GM21786 (cell line): ENCODE measurements at regions not wholly inside any gene's neighbourhood (a gene's known extent, or its start where the extent isn't known, plus 50 kb on each side); places are given as distances from the start of the nearest gene placed in this dataset.

Experiments
- ATAC-seq: cut with Tn5 transposase; IDR thresholded peaks from one replicate; pipeline ENCODE4 v1.9.1; 2021; ENCODE audit not compliant: unreplicated experiment

DNA sequence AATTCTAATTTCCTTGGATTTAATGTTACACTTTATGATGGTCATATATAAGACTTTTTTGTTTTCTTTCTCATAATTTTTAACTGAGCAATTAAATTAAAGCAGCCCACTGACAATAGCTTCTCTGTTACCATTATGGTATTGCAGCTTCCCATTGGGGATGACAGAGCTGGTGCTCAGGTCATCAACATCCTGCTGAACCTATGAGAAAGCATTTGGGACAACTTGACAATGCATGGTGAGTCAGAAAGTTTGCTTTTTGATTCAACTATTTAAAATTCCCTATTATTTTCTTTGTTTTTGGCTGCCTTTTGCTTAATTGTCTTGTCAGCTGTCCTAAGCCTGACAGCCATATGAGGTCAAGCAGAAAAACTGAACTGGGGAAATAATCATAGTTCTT is 487.4 kb upstream of the RIOK2 start:
- ATAC-seq = no peak

DNA sequence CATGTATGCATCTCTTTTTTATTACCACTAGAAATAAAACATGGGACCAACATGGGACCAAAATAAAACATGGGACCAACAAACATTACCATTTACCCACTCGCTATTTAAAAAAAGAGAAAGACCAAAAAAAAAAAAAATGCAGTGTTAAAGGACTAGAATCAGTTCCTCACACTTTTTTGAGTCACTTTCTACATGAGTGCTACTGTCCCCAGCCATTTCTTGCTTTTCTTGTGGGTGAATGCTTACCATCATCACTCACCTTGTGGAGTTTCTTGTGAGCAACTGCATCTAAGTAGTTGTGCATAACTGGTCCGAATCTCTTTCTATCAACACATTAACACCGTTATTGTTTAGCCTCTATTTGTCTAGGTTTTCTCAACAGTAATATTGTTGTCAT is 493.6 kb upstream of the RIOK2 start:
- no peak for ATAC-seq

DNA sequence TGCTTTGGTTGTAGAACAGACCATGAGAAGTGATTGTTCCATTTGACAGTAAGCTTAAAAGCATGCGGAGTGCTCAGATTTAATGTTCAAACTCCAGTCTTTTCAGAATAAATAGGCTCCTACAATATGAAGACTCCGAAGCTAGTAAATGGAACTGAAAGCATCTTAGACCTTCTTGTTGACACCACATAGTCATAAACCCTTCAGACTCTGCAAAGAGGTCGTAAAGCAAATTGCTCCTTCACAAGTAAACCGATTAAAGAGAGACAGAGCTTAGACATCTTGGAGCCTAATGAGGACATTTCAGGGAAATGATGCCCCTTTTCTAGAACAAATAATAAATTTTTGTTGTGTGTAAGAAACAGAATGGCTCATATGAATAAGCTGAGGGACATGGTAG is 511.0 kb upstream of the RIOK2 start:
- no peak for ATAC-seq

DNA sequence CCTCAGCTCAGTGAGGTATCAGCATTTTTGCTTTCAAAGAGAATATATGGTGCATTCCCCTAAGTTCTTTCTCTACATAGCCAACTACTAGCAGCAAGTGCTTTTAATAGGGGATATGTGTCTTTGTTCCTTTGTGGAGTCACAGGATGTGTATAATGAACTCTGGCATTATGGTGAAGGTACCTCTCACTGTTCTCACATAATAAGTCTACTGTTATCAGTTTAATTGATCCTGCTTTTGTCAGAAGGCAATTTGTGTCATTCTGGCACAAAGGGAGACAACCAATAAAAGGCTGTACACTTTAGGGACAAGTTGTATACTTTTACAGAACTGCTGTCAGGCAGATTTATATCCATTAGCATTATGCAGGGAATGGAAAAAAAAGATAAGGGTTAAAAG is 531.4 kb upstream of the RIOK2 start:
- ATAC-seq = no peak

DNA sequence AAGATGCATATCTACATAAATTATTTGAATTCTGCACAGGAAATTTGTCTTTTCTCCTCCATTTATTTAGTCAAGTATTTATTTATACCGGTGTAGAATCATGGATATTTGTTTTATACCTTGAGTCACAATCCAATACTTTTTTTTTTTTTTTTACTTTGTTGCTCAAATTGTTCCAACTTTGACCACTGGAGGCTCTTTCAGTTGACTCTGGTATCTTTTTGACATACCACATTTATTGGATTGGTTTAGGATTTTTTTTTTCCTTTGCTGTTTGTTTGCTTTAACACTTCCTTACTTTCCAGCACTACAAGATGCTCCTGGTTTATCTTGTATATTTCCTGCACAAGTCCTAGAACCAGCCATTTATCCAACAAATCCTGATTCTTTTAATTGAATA is 543.1 kb upstream of the RIOK2 start:
- ATAC-seq = no peak

DNA sequence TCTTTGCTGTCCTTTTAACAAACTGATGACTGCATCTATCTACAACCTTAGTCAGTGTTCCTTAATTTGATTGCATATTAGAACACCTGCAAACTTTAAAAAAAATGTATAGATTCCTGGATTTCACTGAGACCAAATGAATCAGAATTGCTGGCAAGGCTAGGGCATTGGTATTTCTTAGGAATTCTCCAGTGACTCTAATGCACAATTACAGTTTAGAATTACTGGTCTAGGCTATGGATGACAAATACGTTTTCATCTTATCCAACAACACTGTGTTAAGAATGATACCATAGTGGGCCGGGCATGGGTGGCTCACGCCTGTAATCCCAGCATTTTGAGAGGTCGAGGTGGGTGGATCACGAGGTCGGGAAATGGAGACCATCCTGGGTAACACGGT is 545.9 kb upstream of the RIOK2 start:
- ATAC-seq = no peak

DNA sequence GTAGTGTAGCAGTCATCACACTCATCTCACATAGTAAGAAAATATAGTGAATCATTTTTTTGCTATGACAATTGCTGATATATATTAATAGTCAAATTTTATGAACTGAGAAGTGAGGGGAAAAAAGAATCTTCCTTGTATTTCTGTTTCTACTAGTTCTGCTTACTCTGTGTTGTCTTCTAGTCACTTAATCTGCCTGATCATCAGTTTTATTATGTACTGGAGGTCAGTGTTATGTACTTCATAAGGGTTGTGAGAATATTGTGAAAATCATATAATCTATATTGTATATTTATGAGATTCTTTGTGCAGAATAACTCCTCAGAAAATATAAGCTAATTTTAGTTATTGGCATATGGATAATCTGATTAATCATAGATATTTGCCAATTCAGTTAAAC is 546.9 kb upstream of the RIOK2 start:
- ATAC-seq = no peak

DNA sequence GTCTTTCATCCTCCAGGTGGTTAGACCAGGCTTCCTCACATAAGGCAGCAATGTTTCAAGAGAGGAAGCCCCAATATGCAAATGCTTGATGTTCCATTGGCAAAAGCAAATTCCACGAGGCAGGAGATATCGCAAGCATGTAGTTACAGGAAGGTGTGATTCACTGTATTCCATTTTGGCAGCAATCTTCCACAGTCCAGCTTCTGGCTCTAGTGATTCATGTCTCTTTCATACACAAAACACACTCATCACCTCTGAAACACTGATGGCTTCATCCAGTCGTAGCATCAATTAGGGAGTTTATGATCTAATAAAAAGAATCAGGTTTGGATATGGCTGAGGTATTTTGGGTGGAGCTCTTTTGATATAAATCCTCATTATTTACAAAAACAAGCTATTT is 552.2 kb upstream of the RIOK2 start:
- no peak for ATAC-seq

DNA sequence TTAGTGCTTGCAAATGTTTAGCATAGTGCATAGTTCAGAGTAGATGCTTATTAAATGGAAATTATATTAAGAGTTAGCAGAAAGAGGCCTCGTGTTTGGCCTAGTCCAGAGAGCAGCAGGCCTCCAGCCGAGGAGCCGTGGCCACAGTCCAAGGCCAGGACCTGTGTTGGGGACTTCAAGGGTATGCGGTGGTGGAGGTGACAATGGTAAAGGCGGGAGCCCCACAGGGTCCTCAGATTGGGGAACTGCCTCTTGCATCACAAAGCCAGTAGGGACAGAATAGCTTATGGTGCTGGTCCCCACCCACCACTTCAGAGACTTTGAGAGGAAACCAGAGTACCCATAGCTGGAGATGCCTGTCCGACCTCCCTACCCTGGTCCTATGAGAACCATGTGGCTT is 554.6 kb upstream of the RIOK2 start:
- ATAC-seq = no peak

DNA sequence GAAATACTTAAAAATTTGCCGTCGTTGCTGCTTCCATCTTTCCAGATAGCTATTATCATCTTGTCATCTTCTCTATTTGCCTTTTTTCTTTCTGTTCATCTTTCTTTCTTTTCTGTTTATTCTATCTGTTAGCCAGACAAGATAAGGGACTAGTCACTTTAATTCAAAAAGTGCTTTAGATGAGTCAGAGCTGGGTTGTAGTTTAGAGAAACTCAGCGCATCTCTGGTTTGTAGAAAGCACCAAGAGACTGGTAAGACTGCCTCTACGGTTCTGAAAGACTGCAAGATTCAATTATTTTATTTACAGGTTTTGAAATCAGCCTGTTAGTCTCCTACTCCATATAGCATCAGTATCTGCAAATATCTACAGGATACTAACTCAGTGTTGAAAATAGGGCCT is 562.8 kb upstream of the RIOK2 start:
- ATAC-seq = no peak

DNA sequence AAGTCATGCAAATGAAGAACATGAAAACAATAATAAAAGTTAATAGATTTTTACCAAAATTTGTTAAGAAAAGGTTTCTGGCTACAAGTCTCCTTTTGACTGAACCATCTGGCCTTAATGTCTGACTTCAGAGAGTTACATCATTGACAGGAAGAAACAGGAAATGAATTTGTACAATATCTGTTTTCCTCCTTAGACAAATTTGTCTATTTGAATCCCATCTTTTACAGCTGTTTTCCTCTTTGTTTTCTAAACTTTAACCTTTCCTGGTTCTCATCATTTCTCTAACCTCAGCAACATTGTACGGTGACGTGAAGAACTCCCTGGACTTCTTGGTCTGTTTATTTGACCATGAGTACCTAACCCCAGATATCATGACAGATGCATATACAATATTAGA is 567.5 kb upstream of the RIOK2 start:
- no peak for ATAC-seq

DNA sequence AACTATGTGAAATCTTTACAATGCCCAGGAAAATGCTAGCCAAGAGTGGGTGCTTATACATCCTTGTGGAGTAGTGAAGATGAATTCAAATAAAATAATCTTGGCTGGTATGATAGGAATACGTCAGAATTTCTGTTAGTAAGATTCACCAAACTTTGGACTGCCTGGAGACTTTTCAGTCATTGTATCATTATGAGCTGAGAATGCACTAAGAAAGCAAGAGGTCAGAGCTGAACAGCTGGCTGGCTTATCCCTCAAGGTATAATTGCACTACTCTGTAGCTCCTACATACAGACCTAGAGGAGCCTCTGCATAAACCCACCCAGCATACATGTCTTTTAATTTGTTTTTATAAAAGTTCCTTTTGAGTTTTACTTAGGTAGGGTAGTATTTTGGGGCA is 568.5 kb upstream of the RIOK2 start:
- ATAC-seq = no peak

DNA sequence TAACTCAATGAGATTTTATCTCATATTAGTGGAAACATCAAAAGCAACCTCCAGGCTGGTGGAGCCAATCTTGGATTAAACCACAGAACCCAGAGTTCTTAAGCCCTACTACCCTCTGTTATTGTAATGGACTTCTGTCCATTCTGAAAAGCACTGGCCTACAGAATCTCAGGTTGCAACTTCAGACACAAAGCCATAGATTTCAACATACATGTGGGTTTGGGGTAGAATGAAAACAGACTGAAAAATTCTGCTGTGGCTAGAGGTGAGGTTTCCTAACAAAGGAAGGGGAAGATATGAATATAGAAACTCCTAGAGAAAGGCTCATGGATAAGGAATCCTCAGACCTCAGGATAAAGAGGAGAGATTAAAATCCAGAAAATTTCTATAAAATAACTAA is 569.8 kb upstream of the RIOK2 start:
- ATAC-seq = no peak

DNA sequence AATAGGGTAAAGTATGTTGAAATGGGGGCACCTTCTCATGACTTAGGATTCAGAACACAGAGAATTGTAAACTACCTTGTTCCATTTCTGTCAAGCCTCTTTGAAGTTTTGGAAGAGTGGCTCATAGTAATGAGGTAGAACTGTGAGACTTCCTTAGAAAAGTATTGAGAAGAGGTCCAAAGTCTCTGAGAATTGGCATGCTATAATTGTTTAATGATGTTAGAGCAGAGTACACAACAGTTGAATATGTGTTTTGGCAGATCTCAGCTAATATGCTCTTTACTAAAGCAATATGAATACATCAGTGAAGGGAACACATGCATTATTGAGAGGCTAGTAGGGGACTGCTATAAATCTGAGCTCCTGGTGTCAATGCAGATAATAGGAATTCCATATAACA is 579.4 kb upstream of the RIOK2 start:
- no peak for ATAC-seq

DNA sequence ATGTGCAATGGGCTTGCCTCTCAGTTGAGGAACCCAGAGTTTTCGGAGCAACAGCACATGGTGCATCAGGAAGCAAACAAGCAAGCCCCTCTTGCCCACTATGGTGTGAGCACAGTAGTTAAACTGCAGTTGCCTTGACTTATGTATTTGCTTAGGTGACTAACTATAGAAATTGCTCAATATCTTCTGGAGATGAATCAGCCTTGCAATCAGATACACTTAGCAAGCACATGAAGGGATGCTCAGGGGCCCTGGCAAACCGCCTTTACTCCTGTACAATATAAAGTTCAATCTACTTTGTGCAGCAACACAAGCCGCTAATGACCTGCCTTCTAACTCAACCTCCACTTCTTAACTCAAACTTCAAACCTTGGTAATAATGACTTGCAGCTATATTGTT is 581.7 kb upstream of the RIOK2 start:
- ATAC-seq = no peak

DNA sequence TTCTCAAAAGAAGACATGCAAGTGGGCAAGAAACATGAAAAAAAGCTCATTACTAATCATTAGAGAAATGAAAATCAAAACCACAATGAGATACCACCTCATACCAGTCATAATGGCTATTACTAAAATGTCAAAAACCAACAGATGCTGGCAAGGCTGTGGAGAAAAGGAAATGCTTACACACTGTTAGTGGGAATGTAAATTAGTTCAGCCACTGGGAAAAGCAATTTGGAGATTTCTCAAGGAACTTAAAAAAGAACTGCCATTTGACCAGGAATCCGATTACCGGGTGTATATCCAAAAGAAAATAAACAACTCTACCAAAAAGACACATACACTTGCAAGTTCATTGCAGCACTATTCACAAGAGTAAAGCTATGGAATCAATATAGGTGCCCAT is 595.4 kb upstream of the RIOK2 start:
- no peak for ATAC-seq

DNA sequence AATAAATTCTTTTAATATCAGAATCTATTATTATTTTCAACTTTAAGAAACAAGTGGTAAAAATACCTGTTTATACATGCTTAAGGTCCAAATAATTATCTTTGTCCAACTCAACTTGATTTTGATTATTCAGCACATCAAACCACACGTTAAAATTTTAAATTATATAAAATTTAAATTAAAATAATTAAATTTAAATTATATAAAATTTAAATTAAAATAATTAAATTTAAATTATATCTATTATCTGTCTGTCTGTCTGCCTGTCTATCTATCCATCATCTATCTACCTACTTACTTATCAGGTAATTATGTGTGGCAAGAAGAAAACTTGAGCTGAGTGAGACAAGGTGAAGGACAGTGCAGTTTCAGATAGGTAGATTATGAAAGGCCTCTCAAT is 605.3 kb upstream of the RIOK2 start:
- ATAC-seq = no peak

DNA sequence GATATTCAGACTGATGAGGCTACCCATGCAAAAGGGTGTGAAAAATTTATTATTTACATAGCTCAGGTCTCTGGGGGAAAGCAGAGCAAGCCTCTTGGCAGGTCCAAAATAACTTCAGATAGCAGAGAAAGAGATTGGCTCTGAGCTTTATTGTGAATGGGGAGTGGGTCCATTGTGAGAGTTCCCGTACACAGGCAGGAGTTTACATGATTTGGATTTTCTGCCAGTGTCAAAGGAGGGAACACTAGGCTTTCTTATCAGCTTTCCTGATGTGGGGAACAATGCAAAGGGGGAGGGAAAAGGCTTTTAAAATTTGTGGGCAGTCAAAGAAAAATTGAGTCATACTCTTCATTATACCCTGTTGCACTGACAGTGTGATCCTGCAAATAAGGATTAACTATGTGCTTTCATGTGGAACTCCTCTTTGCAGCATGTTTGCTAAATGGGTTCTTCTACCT is 615.0 kb upstream of the RIOK2 start:
- no peak for ATAC-seq

DNA sequence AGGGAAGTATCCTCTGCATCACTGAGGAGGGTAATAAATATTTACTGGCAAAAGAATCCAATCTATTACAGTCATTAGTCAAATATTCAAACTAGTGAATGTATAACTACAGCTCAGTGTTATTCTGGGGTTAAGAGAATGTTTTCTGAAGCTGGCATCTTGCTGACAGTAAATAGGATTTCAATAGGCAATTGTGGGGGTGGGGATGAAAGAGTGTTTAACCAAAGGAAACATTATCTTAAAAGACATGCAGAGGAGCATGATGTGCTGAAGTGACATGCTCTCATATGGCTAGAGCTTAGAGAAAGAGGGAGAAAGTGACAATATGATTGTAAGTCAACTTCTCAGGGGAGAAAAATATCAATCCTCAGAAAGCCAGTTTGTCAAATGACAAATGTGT is 618.4 kb upstream of the RIOK2 start:
- ATAC-seq = no peak

DNA sequence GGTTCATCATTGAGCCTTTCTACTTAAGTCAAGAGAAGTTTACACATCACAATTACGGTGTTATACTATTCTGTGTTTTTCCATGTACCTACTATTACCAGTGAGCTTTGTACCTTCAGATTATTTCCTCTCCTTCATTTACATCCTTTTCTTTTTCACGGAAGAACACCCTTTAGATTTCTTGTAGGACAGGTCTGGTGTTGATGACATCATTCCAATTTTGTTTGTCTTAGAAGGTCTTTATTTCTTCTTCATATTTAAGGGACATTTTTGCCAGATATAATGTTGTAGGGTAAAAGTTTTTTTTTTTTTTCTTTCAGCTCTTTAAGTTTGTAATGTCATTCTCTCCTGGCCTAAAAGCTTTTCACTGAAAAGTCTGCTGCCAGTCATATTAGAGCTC is 637.1 kb upstream of the RIOK2 start:
- no peak for ATAC-seq

DNA sequence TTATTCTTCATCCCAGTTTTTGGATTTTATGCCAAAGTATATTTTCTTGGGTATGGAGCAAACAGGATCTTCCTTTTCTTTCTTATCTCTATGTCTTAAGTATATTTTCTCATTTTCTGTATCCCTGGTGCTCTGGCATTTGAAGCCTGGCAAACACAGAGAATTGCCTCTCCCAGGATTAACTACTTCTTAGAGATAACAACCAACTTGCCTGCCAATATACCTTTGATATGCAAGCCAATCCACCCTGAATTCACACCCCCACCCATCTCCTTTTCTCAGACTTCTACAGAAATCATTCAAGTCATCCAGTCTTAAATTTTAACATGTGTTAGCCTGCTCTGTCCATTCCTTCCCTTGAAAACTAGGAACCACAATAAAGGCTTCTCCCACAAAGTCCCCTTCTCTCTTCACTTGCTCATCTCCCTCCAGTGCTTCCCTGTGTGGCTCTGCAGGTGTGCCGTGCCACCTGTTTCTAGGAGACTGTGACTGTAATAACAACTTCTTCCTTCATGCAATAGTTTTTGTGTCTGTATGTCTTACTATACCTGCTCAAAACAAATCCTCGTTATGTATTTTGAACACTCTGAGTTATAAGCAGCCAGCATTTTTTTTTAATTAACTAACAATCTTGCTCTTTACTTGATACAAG is 649.7 kb upstream of the RIOK2 start:
- no peak for ATAC-seq

DNA sequence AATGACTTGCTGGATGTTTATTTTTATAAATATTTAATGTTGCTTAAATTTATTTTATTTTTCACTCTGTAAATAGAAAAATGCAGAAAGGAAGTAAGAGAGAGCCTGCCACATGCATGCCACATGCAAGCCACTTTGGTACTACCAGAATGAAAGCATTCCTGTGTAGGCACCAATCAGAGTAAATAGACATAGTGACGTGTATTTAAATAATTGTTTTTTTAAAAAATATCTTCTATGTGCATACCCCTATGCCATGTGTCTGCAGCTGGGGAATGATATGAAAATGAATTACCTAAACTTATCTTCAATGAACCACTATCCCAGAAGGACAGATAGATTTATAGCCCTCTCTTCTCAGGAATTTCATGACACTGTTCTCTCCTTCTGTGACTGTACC is 651.5 kb upstream of the RIOK2 start:
- no peak for ATAC-seq

DNA sequence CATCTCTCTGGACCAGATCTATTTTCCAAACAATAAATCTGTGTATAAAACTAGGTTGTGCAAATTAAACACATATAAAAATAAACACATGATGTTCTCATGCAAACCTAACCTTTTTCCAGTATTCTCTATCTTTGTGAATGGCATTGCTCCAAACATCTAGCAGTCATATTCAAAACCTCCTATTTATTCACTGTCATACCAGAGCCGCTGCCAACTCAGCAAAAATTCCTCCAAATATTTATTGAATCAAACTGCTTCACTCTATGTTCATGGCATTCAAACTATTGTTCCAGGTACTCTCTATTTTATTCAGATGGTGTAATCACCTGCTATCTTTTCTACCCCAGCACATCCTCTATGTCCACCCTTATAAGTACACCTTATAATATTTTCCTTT is 652.1 kb upstream of the RIOK2 start:
- ATAC-seq = no peak

DNA sequence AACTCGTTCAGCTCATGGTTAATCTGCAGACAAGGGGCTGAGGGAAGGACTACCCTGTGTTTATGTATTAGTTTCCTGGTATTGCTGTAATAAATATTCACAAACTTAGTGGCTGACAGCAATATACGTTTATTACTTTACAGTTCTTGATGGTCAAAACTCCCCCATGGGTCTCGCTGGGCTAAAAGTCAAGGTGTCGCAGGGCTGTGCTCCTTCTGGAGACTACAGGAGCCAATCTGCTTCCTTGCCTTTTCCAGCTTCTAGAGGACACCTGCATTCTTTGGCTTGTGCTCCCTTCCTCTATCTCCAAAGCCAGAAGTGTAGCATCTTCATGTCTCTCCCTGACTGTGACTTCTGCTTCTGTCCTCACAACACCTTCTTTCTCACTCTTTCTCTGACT is 653.8 kb upstream of the RIOK2 start:
- no peak for ATAC-seq
